ENCODE measurements at regions not wholly inside any gene's neighbourhood (a gene's known extent, or its start where the extent isn't known, plus 50 kb on each side); places are given as distances from the start of the nearest gene placed in this dataset.

DNA sequence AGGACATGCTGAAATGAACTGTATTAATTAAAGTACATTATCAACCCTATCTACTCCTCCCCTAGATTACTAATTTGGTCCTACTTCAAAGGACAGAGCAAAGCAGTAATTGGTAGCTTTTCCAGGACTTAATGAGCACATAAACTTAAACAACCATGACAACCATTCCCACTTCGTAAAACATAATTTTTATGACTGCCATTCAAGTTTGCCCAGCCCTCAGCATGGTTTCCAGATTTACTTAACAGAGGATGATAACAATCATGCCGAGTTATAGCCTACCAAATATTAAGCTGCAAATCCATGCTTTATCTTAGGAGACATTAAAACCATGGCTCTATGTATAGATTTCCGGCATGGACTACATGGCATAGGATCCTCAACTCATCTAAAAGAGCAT lies 401.1 kb upstream of the CHAC2 start:
- Histone ChIP-seq H3K79me2 (no peaks in the 10 kb centered on the region), H2AFZ (no peak overlapping the region), H3K27ac (no peak overlapping the region), H3K27me3 (ENCODE audit: control insufficient read depth, insufficient read depth, low read length) (no peaks in the 10 kb centered on the region), H3K9me3 (ENCODE audit: control insufficient read depth, low read length) (no peaks in the 10 kb centered on the region), H3K4me1 (no peaks in the 10 kb centered on the region), H3K36me3 (ENCODE audit: control insufficient read depth, insufficient read depth, low read length) (no peaks in the 10 kb centered on the region), H3K9ac (no peak overlapping the region), H3K4me3 (ENCODE audit: low read depth, low read length) (no peak overlapping the region), H3K4me2 (ENCODE audit: low read length) (no peak overlapping the region)
- TF ChIP-seq, protein P1, sequence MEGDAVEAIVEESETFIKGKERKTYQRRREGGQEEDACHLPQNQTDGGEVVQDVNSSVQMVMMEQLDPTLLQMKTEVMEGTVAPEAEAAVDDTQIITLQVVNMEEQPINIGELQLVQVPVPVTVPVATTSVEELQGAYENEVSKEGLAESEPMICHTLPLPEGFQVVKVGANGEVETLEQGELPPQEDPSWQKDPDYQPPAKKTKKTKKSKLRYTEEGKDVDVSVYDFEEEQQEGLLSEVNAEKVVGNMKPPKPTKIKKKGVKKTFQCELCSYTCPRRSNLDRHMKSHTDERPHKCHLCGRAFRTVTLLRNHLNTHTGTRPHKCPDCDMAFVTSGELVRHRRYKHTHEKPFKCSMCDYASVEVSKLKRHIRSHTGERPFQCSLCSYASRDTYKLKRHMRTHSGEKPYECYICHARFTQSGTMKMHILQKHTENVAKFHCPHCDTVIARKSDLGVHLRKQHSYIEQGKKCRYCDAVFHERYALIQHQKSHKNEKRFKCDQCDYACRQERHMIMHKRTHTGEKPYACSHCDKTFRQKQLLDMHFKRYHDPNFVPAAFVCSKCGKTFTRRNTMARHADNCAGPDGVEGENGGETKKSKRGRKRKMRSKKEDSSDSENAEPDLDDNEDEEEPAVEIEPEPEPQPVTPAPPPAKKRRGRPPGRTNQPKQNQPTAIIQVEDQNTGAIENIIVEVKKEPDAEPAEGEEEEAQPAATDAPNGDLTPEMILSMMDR (IDR thresholded peaks at IDR 0.05) = no peak

DNA sequence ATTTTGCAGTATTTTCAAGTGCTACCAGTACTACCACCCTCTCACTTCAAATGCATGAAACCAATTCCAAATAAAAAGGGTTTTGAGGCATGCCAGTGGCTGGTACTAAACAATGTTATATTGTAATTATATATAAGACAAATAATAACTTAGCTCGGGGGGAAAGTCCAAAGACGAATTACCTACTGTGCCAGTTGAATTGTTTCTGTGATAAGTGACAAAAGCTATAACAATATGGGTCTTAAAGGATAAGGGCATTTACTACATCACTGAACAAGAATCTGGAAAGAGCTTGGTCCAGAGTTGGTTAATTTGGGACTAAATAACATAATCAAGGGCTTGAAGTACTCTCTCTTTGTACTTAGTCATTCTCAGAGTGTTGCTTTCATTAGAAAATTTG lies 404.7 kb upstream of the CHAC2 start:
- Histone ChIP-seq H3K4me1 (no peaks in the 10 kb centered on the region), H3K4me2 (ENCODE audit: low read length) (no peak overlapping the region), H3K27ac (no peak overlapping the region), H3K27me3 (ENCODE audit: control insufficient read depth, insufficient read depth, low read length) (no peaks in the 10 kb centered on the region), H2AFZ (no peak overlapping the region), H3K79me2 (no peaks in the 10 kb centered on the region), H3K4me3 (ENCODE audit: low read depth, low read length) (no peak overlapping the region), H3K36me3 (ENCODE audit: control insufficient read depth, insufficient read depth, low read length) (no peaks in the 10 kb centered on the region), H3K9me3 (ENCODE audit: control insufficient read depth, low read length) (no peaks in the 10 kb centered on the region), H3K9ac (no peak overlapping the region)
- TF ChIP-seq, protein P1 (IDR thresholded peaks at IDR 0.05) = no peak

DNA sequence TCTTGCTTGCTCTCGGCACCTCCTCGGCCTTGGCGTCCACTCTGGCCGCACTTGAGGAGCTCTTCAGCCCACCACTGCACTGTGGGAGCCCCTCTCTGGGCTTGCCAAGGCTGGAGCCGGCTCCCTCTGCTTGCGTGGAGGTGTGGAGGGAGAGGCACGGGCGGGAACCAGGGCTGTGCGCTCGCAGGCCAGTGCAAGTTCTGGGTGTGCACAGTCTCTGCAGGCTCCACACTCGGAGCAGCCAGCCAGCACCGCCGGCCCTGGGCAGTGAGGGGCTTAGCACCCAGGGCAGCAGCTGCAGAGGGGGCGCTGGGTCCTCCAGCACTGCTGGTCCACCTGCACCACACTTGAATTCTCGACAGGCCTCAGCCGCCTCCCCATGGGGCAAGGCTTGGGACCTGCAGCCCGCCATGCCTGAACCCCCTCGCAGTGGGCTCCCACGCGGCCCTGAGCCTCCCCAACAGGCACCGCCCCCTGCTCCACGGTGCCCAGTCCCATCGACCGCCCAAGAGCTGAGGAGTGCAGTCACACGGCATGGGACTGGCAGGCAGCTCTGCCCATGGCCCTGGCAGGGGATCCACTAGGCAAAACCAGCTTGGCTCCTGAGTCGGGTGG lies 411.2 kb upstream of the CHAC2 start:
- Histone ChIP-seq H3K79me2 (no peaks in the 10 kb centered on the region), H3K27me3 (ENCODE audit: control insufficient read depth, insufficient read depth, low read length) (no peaks in the 10 kb centered on the region), H2AFZ (no peak overlapping the region), H3K36me3 (ENCODE audit: control insufficient read depth, insufficient read depth, low read length) (no peaks in the 10 kb centered on the region), H3K9me3 (ENCODE audit: control insufficient read depth, low read length) (no peaks in the 10 kb centered on the region), H3K27ac (no peak overlapping the region), H3K4me3 (ENCODE audit: low read depth, low read length) (no peak overlapping the region), H3K4me2 (ENCODE audit: low read length) (no peak overlapping the region), H3K9ac (no peak overlapping the region), H3K4me1 (no peaks in the 10 kb centered on the region)
- TF ChIP-seq, protein P1 (IDR thresholded peaks at IDR 0.05) = no peak

DNA sequence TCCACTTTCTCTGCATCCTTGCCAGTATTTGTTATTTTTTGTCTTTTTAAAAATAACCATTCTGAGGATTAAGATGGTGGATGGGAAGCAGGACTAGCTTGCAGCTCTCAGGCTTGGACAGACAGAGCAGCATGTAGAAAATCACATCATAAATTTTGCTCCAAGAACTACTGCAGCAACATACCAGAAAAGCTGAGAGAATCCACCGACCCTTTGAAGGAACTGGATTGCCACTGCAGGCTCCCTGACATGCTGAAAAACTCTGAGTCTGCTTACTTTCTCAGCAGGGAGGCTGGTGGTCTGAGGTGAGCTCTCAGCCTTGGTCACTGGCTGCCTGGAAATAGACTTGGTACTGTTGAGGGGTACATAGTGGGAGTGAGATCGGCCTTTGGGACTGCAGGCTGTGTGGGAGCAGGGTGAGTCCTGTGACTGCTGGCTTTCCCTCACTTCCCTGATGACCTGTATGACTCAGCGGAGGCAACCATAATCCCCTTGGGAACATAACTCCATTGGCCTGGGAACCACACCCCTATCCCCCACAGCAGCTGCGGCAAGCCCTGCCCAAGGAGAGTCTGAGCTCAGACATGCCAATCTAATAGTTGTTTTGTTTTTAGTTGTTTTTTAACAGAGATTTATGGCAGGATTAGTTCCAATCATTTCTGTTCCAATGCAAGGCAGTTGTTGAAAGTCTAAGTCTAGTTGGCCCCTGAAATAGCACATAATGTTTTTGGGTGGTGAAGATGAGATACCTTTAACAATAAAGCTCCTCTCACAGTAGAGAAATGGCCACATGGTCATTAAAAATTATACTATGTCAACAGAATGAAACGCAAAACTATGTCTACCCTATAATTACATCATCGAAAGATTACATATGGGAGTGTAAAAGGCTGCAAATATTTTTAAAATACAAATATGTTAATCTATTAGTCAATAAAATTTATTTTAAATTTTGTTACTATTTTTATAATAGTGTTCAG lies 414.2 kb upstream of the CHAC2 start:
- Histone ChIP-seq H3K27me3 (ENCODE audit: control insufficient read depth, insufficient read depth, low read length) (no peaks in the 10 kb centered on the region), H3K4me2 (ENCODE audit: low read length) (no peak overlapping the region), H3K27ac (no peak overlapping the region), H3K9me3 (ENCODE audit: control insufficient read depth, low read length) (no peaks in the 10 kb centered on the region), H3K79me2 (no peaks in the 10 kb centered on the region), H3K36me3 (ENCODE audit: control insufficient read depth, insufficient read depth, low read length) (no peaks in the 10 kb centered on the region), H3K4me3 (ENCODE audit: low read depth, low read length) (no peak overlapping the region), H3K4me1 (no peaks in the 10 kb centered on the region), H3K9ac (no peak overlapping the region), H2AFZ (no peak overlapping the region)
- TF ChIP-seq, protein P1 (IDR thresholded peaks at IDR 0.05) = no peak

All from parathyroid adenoma (tissue), 2 donors.